ENCODE measurements at regions not wholly inside any gene's neighbourhood (a gene's known extent, or its start where the extent isn't known, plus 50 kb on each side); places are given as distances from the start of the nearest gene placed in this dataset.

DNA sequence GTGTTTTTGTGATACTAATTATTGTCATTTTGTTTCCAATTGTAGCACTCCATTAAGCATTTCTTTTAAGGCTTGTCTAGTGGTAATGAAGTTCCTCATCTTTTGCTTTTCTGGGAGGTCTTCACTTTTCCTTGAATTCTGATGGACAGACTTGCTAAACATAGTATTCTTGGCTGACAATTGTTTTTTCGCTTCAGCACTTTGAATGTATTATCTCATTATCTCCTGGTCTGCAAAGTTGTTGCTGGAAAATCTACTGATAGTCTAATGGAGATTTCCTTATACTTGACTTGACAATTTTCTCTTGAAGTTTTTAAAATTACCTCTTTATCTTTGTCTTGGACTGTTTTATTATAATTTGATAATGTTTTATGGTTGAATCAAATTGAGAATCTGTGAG lies 147.5 kb downstream of the FAM174A start:
- TF ChIP-seq EZH2phosphoT487 (IDR thresholded peaks at IDR 0.05; ENCODE audit: unreplicated experiment) (no peak), POLR2AphosphoS5 (IDR thresholded peaks at IDR 0.05; ENCODE audit: low read depth) (no peak), ZNF331 (CRISPR knock-in tag; IDR thresholded peaks at IDR 0.05; ENCODE audit: low read depth) (no peak), EZH2 (IDR thresholded peaks at IDR 0.05; ENCODE audit: low read depth, unreplicated experiment) (no peak), NANOG (IDR thresholded peaks at IDR 0.05; ENCODE audit: borderline replicate concordance) (no peak), CREB1 (CRISPR knock-in tag; IDR thresholded peaks at IDR 0.05; ENCODE audit: low read depth) (no peak), STAT1 (IDR thresholded peaks at IDR 0.05; ENCODE audit: unreplicated experiment) (no peak), JUNB (IDR thresholded peaks at IDR 0.05; ENCODE audit: unreplicated experiment) (no peak), ZNF114 (CRISPR knock-in tag; IDR thresholded peaks at IDR 0.05) (no peak)
- TF ChIP-seq, protein P1, sequence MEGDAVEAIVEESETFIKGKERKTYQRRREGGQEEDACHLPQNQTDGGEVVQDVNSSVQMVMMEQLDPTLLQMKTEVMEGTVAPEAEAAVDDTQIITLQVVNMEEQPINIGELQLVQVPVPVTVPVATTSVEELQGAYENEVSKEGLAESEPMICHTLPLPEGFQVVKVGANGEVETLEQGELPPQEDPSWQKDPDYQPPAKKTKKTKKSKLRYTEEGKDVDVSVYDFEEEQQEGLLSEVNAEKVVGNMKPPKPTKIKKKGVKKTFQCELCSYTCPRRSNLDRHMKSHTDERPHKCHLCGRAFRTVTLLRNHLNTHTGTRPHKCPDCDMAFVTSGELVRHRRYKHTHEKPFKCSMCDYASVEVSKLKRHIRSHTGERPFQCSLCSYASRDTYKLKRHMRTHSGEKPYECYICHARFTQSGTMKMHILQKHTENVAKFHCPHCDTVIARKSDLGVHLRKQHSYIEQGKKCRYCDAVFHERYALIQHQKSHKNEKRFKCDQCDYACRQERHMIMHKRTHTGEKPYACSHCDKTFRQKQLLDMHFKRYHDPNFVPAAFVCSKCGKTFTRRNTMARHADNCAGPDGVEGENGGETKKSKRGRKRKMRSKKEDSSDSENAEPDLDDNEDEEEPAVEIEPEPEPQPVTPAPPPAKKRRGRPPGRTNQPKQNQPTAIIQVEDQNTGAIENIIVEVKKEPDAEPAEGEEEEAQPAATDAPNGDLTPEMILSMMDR (conservative IDR thresholded peaks at IDR 0.05; ENCODE audit: low read depth in 2 of 2): no peak
- TF ChIP-seq, protein P2, sequence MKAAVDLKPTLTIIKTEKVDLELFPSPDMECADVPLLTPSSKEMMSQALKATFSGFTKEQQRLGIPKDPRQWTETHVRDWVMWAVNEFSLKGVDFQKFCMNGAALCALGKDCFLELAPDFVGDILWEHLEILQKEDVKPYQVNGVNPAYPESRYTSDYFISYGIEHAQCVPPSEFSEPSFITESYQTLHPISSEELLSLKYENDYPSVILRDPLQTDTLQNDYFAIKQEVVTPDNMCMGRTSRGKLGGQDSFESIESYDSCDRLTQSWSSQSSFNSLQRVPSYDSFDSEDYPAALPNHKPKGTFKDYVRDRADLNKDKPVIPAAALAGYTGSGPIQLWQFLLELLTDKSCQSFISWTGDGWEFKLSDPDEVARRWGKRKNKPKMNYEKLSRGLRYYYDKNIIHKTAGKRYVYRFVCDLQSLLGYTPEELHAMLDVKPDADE (IDR thresholded peaks at IDR 0.05): no peak
- TF ChIP-seq, protein P3, sequence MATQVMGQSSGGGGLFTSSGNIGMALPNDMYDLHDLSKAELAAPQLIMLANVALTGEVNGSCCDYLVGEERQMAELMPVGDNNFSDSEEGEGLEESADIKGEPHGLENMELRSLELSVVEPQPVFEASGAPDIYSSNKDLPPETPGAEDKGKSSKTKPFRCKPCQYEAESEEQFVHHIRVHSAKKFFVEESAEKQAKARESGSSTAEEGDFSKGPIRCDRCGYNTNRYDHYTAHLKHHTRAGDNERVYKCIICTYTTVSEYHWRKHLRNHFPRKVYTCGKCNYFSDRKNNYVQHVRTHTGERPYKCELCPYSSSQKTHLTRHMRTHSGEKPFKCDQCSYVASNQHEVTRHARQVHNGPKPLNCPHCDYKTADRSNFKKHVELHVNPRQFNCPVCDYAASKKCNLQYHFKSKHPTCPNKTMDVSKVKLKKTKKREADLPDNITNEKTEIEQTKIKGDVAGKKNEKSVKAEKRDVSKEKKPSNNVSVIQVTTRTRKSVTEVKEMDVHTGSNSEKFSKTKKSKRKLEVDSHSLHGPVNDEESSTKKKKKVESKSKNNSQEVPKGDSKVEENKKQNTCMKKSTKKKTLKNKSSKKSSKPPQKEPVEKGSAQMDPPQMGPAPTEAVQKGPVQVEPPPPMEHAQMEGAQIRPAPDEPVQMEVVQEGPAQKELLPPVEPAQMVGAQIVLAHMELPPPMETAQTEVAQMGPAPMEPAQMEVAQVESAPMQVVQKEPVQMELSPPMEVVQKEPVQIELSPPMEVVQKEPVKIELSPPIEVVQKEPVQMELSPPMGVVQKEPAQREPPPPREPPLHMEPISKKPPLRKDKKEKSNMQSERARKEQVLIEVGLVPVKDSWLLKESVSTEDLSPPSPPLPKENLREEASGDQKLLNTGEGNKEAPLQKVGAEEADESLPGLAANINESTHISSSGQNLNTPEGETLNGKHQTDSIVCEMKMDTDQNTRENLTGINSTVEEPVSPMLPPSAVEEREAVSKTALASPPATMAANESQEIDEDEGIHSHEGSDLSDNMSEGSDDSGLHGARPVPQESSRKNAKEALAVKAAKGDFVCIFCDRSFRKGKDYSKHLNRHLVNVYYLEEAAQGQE (IDR thresholded peaks at IDR 0.05; ENCODE audit: unreplicated experiment): no peak

All from GM23338 (cell line).